ENCODE measurements at regions not wholly inside any gene's neighbourhood (a gene's known extent, or its start where the extent isn't known, plus 50 kb on each side); places are given as distances from the start of the nearest gene placed in this dataset.

GRCh38 chr2:237012004-237012403, 73.7 kb upstream of the COPS8 start:
- no peak for DNase-seq (ENCODE audit: low read depth)
- Histone ChIP-seq H3K36me3 (ENCODE audit: control insufficient read depth, insufficient read depth, low read length) (no peaks in the 10 kb centered on the region), H3K27me3 (ENCODE audit: control insufficient read depth, insufficient read depth, low read length) (peaks cover 7% of the 10 kb centered on the region), H3K4me3 (ENCODE audit: low read depth, low read length) (no peak overlapping the region)
- TF ChIP-seq CTCF (IDR thresholded peaks at IDR 0.05; ENCODE audit: insufficient read depth, low read length, poor library complexity, severe bottlenecking), result no peak

GRCh38 chr2:237012577-237013267, 73.0 kb upstream of the COPS8 start:
- H3K27me3 ChIP-seq (ENCODE audit: control insufficient read depth, insufficient read depth, low read length), result peaks cover 7% of the 10 kb centered on the region
- no peak overlapping the region for H3K4me3 ChIP-seq (ENCODE audit: low read depth, low read length)
- no peak for TF ChIP-seq CTCF (IDR thresholded peaks at IDR 0.05; ENCODE audit: insufficient read depth, low read length, poor library complexity, severe bottlenecking)
- no peak for DNase-seq (ENCODE audit: low read depth)
- H3K36me3 ChIP-seq (ENCODE audit: control insufficient read depth, insufficient read depth, low read length), result no peaks in the 10 kb centered on the region

GRCh38 chr2:237016121-237016915, 69.4 kb upstream of the COPS8 start:
- Histone ChIP-seq H3K36me3 (ENCODE audit: control insufficient read depth, insufficient read depth, low read length) (no peaks in the 10 kb centered on the region), H3K27me3 (ENCODE audit: control insufficient read depth, insufficient read depth, low read length) (peaks cover 7% of the 10 kb centered on the region), H3K4me3 (ENCODE audit: low read depth, low read length) (no peak overlapping the region)
- TF ChIP-seq CTCF (IDR thresholded peaks at IDR 0.05; ENCODE audit: insufficient read depth, low read length, poor library complexity, severe bottlenecking), result no peak
- DNase-seq (ENCODE audit: low read depth), result no peak

GRCh38 chr2:237020090-237020489, 65.6 kb upstream of the COPS8 start:
- H3K27me3 ChIP-seq (ENCODE audit: control insufficient read depth, insufficient read depth, low read length), result peaks cover 7% of the 10 kb centered on the region
- H3K36me3 ChIP-seq (ENCODE audit: control insufficient read depth, insufficient read depth, low read length), result no peaks in the 10 kb centered on the region
- TF ChIP-seq CTCF (IDR thresholded peaks at IDR 0.05; ENCODE audit: insufficient read depth, low read length, poor library complexity, severe bottlenecking), result no peak
- H3K4me3 ChIP-seq (ENCODE audit: low read depth, low read length), result no peak overlapping the region
- no peak for DNase-seq (ENCODE audit: low read depth)

GRCh38 chr2:237022533-237022932, 63.2 kb upstream of the COPS8 start:
- no peak for DNase-seq (ENCODE audit: low read depth)
- Histone ChIP-seq H3K4me3 (ENCODE audit: low read depth, low read length) (no peak overlapping the region), H3K36me3 (ENCODE audit: control insufficient read depth, insufficient read depth, low read length) (no peaks in the 10 kb centered on the region), H3K27me3 (ENCODE audit: control insufficient read depth, insufficient read depth, low read length) (no peaks in the 10 kb centered on the region)
- TF ChIP-seq CTCF (IDR thresholded peaks at IDR 0.05; ENCODE audit: insufficient read depth, low read length, poor library complexity, severe bottlenecking), result no peak
